ENCODE measurements at regions not wholly inside any gene's neighbourhood (a gene's known extent, or its start where the extent isn't known, plus 50 kb on each side); places are given as distances from the start of the nearest gene placed in this dataset.
A peak's percentile ranks its signal among the peaks of the same experiment; 100 is the strongest.

DNA sequence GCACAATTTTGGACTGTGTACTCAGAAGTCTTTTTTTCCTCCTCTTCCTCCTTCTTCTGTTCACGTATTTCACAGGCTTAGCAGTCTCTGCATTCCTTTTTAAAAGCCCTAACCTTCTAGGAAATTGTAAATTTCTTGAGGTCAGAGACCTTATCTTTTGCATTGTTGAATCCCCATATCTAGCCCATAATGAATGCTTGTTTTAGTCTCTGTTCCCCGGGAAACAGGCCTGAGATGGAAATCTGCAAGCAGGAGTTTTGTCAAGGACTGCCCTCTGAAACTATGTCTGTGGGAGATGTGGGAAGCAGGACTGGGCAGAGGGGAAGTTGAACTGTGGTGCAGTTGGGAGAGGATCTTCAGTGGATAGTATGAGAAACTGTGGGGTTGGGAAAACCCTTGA is 272.2 kb upstream of the DAB1 start:
- no peak for DNase-seq

GRCh38 chr1:57686306-57686705 is 262.4 kb upstream of the DAB1 start:
- DNase-seq: no peak

GRCh38 chr1:57683037-57683942 is 259.4 kb upstream of the DAB1 start:
- no peak for DNase-seq

- DNase-seq: no peak
Measured at GRCh38 chr1:57678138-57678537, 254.3 kb upstream of the DAB1 start.

GRCh38 chr1:57675776-57676175 is 251.9 kb upstream of the DAB1 start:
- DNase-seq: no peak

GRCh38 chr1:57674801-57675200 is 250.9 kb upstream of the DAB1 start:
- DNase-seq: no peak

- DNase-seq: no peak
Measured at GRCh38 chr1:57672346-57673140, 248.7 kb upstream of the DAB1 start.

GRCh38 chr1:57671750-57672149 is 247.9 kb upstream of the DAB1 start:
- no peak for DNase-seq

- DNase-seq: no peak
Measured at GRCh38 chr1:57659804-57660203, 235.9 kb upstream of the DAB1 start.

DNA sequence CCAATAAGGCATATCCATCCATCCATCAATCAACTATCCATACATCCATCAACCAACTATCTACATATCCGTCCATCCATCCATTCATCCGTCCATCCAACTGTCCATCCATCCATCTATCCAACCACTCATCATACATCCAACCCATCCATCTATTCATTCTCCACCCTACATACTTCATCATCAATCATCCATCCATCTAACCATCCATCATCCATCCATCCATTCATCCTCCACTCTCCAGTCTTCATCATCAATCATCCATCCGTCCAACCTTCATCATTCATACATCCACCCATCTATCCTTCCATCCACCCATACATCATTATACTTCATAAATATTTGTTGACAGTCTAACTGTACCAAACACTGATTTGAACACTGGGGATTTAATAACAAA is 231.3 kb upstream of the DAB1 start:
- no peak for DNase-seq

- DNase-seq: no peak
Measured at GRCh38 chr1:57644667-57645066, 220.8 kb upstream of the DAB1 start.

DNA sequence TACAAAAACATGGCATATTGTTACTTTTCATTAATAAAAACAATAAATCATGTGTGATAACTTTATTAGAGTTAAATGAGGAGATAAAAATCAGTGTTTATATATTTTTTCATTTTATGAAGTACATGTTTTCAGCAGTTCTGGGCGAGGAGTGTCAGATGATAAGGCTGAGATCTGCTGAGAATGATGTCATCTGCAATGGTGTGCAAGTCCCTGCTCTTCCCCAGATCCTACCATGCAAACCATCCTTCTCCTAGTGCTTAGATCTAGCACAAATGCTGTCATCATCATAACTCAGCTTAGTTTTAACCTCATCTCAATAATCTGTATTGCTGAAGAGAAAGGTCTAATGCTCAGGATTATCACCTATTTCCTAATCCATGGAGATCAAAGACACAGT is 214.4 kb upstream of the DAB1 start:
- DNase-seq: peak in 1 of 3 donors; percentile 1

DNA sequence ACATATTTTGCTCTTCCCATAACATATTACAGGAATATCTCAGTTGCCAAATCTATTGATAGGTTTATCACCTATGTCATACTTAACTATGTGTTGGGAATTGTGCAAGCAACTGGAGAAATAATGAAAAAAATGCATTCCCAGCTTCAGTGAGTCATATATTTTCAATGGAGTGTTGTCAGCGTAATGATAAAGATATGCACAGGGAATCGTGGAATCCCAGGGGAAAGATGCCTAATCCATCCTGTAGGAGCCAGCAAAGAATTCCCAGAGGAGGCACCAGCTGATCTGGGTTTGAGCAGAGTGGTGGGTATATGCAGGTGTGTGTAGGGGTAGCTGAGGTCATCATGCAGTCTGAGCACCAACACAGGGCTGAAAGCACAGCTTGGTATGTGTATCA is 213.3 kb upstream of the DAB1 start:
- DNase-seq: no peak

- DNase-seq: no peak
Measured at GRCh38 chr1:57633881-57634280, 210.0 kb upstream of the DAB1 start.

DNA sequence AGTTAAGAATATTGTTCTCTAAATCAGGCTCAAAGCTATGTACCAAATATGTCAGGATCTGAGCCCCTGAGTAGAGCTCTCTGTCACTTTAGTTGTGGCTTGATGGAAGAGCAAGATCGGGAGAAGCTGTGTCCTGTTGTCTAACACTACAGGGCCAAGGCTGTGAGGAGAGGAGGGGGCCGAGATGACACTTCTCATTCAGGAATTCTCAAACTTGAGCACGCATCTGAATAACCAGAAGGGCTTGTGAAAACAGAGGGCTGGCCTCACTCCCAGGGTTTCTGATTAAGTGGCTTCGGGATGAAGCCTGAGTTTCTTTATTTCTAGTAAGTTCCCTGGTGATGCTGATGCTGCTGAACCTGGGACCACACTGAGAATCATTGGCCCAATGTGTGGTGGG is 209.2 kb upstream of the DAB1 start:
- DNase-seq: no peak

DNA sequence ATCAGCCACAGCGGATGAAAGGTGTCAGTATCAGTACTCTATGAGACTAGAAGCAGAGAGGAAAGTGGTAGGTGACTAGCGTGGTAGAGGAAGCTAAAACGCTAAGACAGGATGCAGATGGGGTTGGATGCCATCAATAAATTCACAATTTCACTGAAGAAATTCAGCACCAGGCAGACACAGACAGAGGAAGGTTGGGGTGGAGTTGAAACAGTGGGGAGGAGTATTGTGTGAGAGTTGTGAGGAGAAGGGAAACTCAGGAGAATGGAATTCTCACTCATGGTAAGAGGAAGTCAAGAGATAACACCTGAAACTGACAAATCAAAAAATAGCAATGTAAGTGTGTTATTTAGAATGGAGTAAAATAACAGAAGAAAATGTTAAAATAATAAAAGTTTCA is 208.5 kb upstream of the DAB1 start:
- no peak for DNase-seq

GRCh38 chr1:57627612-57628011 is 203.8 kb upstream of the DAB1 start:
- no peak for DNase-seq

DNA sequence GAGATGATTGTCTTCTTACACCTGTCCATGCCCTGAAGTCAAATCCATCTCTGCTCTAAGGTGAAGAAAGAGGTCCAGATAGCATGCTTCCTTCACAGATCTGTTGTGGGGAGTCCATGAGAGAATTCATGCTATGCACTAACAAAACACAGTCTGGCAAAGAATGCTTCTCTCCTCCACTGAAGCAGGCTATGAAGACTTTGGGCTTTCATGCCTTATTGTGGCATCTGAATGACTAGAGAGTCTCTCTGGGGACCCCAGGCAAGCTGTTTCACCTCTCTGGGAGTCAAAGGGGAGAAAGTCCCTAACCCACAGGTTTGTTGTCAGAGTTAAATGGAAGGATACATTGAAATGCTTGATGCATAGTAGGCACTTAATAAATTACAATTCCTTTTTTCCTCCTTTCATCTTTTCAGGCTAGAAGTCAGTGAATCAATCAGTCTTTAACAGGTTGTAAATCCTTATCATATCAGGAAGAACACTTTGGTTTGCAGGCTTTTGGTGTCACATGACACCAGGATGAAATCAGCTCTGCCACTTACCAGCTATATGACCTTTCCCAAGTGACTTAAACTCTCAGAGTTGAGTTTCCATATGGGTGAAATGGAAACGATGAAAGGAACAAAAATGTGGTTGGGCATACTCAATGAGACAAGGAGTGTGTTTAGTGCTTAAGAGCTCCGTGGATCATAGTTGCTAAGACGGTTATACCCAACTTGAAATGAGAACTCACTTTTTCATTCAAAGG is 200.1 kb upstream of the DAB1 start:
- DNase-seq: no peak

DNA sequence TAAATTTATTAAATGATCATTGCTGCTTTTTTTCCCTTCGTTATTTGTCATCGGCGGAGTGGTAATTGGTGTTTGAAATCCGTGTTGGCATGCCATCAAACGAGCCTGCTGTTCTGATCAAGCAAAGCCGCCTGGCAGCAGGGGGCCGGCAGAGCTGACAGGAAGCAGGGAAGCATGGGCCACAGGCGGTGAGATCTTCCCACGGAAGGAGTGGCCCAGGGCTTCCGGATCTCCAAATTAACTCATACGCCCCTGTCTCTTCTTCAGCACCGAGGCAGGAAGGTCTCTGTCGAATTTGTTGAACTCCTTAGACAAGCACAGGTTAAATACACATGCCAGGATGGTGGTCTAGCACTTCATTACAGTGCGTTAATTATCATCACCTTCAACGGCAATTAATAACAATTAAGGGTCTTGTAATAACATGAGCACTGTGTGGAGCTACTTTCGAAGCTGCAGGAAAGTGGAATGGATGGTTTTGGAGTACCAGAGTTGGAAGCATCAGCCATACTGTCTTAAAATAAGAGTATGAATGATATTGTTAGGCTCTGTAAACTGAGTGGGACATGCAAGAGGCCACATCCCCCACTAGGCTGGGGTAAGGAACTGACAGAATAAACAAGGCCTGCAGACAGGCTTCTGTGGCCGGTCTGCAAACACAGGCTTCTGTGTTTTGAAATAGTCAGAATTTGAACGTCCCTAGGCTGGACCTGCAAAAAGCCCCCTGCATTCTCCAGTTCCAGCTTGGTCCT is 199.4 kb upstream of the DAB1 start:
- no peak for DNase-seq

- no peak for DNase-seq
Measured at GRCh38 chr1:57621776-57622175, 197.9 kb upstream of the DAB1 start.

DNA sequence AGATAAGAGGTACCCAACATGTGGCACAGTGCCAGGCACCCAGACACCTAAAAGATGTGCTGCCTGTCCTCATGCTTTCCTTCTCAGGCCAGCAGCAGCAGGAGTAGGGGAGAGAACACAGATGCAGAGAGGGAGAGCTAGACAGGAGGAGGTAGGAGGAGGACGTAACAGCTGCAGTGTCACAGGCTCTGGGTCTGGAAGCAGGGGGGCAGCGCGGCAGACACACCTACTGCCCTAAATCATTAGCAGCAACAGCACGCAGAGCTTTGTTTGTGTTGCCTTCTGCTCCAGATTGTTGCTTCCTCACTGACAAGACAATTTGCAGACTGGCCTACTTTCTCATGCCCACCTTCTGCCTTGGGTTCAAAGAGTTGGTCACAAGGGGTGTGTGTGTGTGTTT is 196.7 kb upstream of the DAB1 start:
- DNase-seq: no peak

DNA sequence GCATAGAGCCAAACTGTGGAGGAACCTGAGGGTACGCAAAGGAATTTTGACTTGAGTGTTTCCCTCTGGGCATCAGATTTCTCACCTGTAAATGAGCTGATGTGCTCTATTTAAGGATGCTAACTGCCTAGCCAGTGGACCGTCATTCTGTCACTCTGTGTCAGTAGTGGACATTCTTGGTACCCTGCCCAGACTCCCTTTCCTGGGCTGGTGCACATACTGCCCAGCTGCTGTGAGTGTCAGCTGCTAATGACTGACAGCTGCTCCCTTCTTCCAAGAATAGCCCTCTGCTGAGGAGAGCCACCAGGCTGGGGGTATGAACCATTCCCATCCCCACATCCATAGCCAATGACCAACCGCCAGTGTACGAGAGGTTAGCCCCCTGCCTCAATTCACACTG is 193.1 kb upstream of the DAB1 start:
- no peak for DNase-seq

- no peak for DNase-seq
Measured at GRCh38 chr1:57615956-57616355, 192.1 kb upstream of the DAB1 start.

All from suppressor macrophage treated with lipopolysaccharide for 1 hour (primary cell).